Activated B cell treated with CpG ODN at 0.5 μM for 24 hours (primary cell): ENCODE measurements at regions not wholly inside any gene's neighbourhood (a gene's known extent, or its start where the extent isn't known, plus 50 kb on each side); places are given as distances from the start of the nearest gene placed in this dataset.

ENCODE experiments used
- ATAC-seq: fragments of 200-7000 bp; cut with Tn5 transposase; one replicate; pipeline ENCODE4 v1.10.0; 2021; ENCODE audit warnings: low read depth, mild to moderate bottlenecking, moderate library complexity
- CTCF ChIA-PET: fragments of 350-600 bp; sonication (Branson Sonifier 250); formaldehyde crosslinking; loops from one replicate; lab custom pipeline; 2021; ENCODE audit warnings: antibody characterized with exemption; lab: Charles Lee
- POLR2A ChIA-PET: fragments of 350-600 bp; sonication (Branson Sonifier 250); formaldehyde crosslinking; loops from one replicate; lab custom pipeline; 2021; ENCODE audit warnings: antibody characterized with exemption; lab: Charles Lee
- DNase-seq: peaks from one replicate; pipeline ENCODE4 v3.0.0; 2022
- H3K27ac Mint-ChIP-seq: one replicate; pipeline ENCODE4 v1.8.0; 2020; ENCODE audit warnings: mixed read lengths
- H3K27me3 Mint-ChIP-seq: one replicate; pipeline ENCODE4 v1.8.0; 2021; ENCODE audit warnings: mixed read lengths
- H3K36me3 Mint-ChIP-seq: one replicate; pipeline ENCODE4 v1.8.0; 2021; ENCODE audit warnings: low read depth, mixed read lengths
- H3K4me1 Mint-ChIP-seq: one replicate; pipeline ENCODE4 v1.8.0; 2021; ENCODE audit warnings: mixed read lengths
- H3K4me3 Mint-ChIP-seq: one replicate; pipeline ENCODE4 v1.8.0; 2020; ENCODE audit warnings: mild to moderate bottlenecking, mixed read lengths
- H3K9me3 Mint-ChIP-seq: one replicate; pipeline ENCODE4 v1.8.0; 2020; ENCODE audit warnings: mixed read lengths
- CTCF ChIP-seq: fragments of 200-600 bp; IDR thresholded peaks from one replicate; pipeline ENCODE4 v1.8.0; 2022; ENCODE audit warnings: antibody characterized with exemption, mild to moderate bottlenecking
- intact Hi-C: fragments of 100-400 bp; cut with micrococcal nuclease; formaldehyde crosslinking; loops from one replicate; pipeline ENCODE4 v1.15.1; 2024

- no peak for ATAC-seq
- Mint-ChIP-seq H3K36me3 (no peaks in the 10 kb centered on the region), H3K27me3 (peaks cover 25% of the 10 kb centered on the region), H3K9me3 (no peaks in the 10 kb centered on the region), H3K4me1 (no peaks in the 10 kb centered on the region), H3K4me3 (no peak overlapping the region), H3K27ac (no peak overlapping the region)
- POLR2A ChIA-PET = no interaction called here
- TF ChIP-seq CTCF = no peak
- CTCF ChIA-PET = interaction anchor here (1.5 kb wide), 1 partner anchor 9 kb away, joined by 6 read pairs; no protein-coding TSS in a partner anchor
- DNase-seq = no peak
- intact Hi-C loops = no loop called here
Measured at GRCh38 chr3:38990621-38991020, 61.1 kb downstream of the SCN11A start.

GRCh38 chr3:38989917-38990510 lies 61.7 kb downstream of the SCN11A start:
- Mint-ChIP-seq H3K9me3 (no peaks in the 10 kb centered on the region), H3K4me1 (no peaks in the 10 kb centered on the region), H3K27ac (no peak overlapping the region), H3K27me3 (peaks cover 23% of the 10 kb centered on the region), H3K4me3 (no peak overlapping the region), H3K36me3 (no peaks in the 10 kb centered on the region)
- no peak for TF ChIP-seq CTCF
- intact Hi-C loops = no loop called here
- ChIA-PET CTCF (no interaction called here), POLR2A (no interaction called here)
- no peak for DNase-seq
- no peak for ATAC-seq

GRCh38 chr3:38988955-38989354 lies 62.8 kb downstream of the SCN11A start:
- Mint-ChIP-seq H3K36me3 (no peaks in the 10 kb centered on the region), H3K27me3 (peaks cover 25% of the 10 kb centered on the region), H3K9me3 (no peaks in the 10 kb centered on the region), H3K4me3 (no peak overlapping the region), H3K27ac (no peak overlapping the region), H3K4me1 (no peaks in the 10 kb centered on the region)
- DNase-seq (no peak), ATAC-seq (no peak)
- intact Hi-C loops = no loop called here
- POLR2A ChIA-PET = no interaction called here
- CTCF ChIA-PET = no interaction called here
- TF ChIP-seq CTCF = no peak

- ChIA-PET POLR2A (no interaction called here), CTCF (no interaction called here)
- intact Hi-C loops = no loop called here
- DNase-seq (no peak), ATAC-seq (no peak)
- Mint-ChIP-seq H3K36me3 (no peaks in the 10 kb centered on the region), H3K9me3 (no peaks in the 10 kb centered on the region), H3K4me3 (no peak overlapping the region), H3K27me3 (peaks cover 19% of the 10 kb centered on the region), H3K27ac (no peak overlapping the region), H3K4me1 (no peaks in the 10 kb centered on the region)
- no peak for TF ChIP-seq CTCF
Measured at GRCh38 chr3:38987456-38987855, 64.3 kb downstream of the SCN11A start.

GRCh38 chr3:38986901-38987300 lies 64.8 kb downstream of the SCN11A start:
- peaks cover 15% of the 10 kb centered on the region for H3K27me3 Mint-ChIP-seq
- no peak for DNase-seq
- no peak for TF ChIP-seq CTCF
- H3K36me3 Mint-ChIP-seq = no peaks in the 10 kb centered on the region
- H3K27ac Mint-ChIP-seq = no peak overlapping the region
- no peak for ATAC-seq
- H3K9me3 Mint-ChIP-seq = no peaks in the 10 kb centered on the region
- POLR2A ChIA-PET = no interaction called here
- no peaks in the 10 kb centered on the region for H3K4me1 Mint-ChIP-seq
- H3K4me3 Mint-ChIP-seq = no peak overlapping the region
- intact Hi-C loops = no loop called here
- CTCF ChIA-PET = no interaction called here
